Nephron (organoid): ENCODE measurements at regions not wholly inside any gene's neighbourhood (a gene's known extent, or its start where the extent isn't known, plus 50 kb on each side); places are given as distances from the start of the nearest gene placed in this dataset.

Experiments
- H3K27ac Mint-ChIP-seq, 3 experiments: 2 replicates each; pipeline ENCODE4 v1.8.0; 2020; ENCODE audit warnings: mixed read lengths in 3 of 3, mild to moderate bottlenecking in 2 of 3, moderate library complexity in 1 of 3
- H3K27me3 Mint-ChIP-seq: 2 replicates; pipeline ENCODE4 v1.8.0; 2021; ENCODE audit warnings: low read depth, mild to moderate bottlenecking, moderate library complexity, mixed read lengths
- H3K36me3 Mint-ChIP-seq: 2 replicates; pipeline ENCODE4 v1.8.0; 2020; ENCODE audit warnings: low read depth, mixed read lengths
- H3K4me1 Mint-ChIP-seq: 2 replicates; pipeline ENCODE4 v1.8.0; 2020; ENCODE audit warnings: mixed read lengths
- H3K4me3 Mint-ChIP-seq, 3 experiments: 2 replicates each; pipeline ENCODE4 v1.8.0; 2020; ENCODE audit warnings: mild to moderate bottlenecking in 3 of 3, mixed read lengths in 3 of 3, moderate library complexity in 2 of 3
- H3K9me3 Mint-ChIP-seq: 2 replicates; pipeline ENCODE4 v1.8.0; 2020; ENCODE audit warnings: mixed read lengths
- CTCF ChIP-seq, 3 experiments: fragments of 200-600 bp; sonication (generic); IDR thresholded peaks; one replicate each; pipeline ENCODE4 v1.5.0; 2021; ENCODE audit warnings: antibody characterized with exemption in 3 of 3; ENCODE audit not compliant: unreplicated experiment in 3 of 3

DNA sequence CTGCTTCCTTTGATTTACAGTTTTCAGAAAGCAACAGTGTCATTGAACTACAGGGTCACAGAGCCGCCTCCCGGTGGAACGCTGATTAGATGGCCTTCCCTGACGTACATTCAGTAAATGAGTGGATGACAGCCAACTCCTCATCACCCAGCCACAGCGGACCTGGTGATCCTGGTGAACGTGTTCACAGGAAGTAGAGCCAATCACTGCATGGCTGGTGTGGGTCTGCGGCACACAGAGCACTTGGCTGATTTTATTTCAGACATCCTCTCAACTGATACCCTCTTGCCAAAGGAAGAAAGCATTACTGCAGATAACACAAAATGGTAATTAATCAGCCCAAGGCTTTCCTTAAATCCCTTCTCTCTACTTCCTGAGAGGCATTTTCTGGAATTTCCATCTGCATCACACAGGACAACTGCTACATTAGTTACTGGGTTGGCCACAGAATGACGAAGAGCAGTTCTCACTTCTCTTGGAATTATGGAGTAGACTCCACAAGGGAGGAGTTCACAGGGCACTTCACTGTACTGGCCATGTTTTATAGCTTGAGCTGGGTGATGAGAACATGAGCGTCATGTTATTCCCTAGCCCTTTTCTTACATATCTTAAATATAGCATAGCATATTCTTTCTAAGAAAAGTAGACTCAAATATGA lies 84.0 kb upstream of the SLC7A1 start:
- peaks cover 4% of the 10 kb centered on the region for H3K4me1 Mint-ChIP-seq
- no peaks in the 10 kb centered on the region for H3K36me3 Mint-ChIP-seq
- H3K4me3 Mint-ChIP-seq, result no peak overlapping the region
- no peak for TF ChIP-seq CTCF (IDR thresholded peaks at IDR 0.05; ENCODE audit: unreplicated experiment in 3 of 3)
- H3K9me3 Mint-ChIP-seq, result no peaks in the 10 kb centered on the region
- no peak overlapping the region for H3K27ac Mint-ChIP-seq
- peaks cover 17% of the 10 kb centered on the region for H3K27me3 Mint-ChIP-seq

GRCh38 chr13:29677627-29678026 lies 82.1 kb upstream of the SLC7A1 start:
- no peak overlapping the region for H3K4me3 Mint-ChIP-seq
- no peak for TF ChIP-seq CTCF (IDR thresholded peaks at IDR 0.05; ENCODE audit: unreplicated experiment in 3 of 3)
- no peaks in the 10 kb centered on the region for H3K9me3 Mint-ChIP-seq
- H3K27me3 Mint-ChIP-seq, result peaks cover 17% of the 10 kb centered on the region
- H3K36me3 Mint-ChIP-seq, result no peaks in the 10 kb centered on the region
- peaks cover 4% of the 10 kb centered on the region for H3K4me1 Mint-ChIP-seq
- H3K27ac Mint-ChIP-seq, result no peak overlapping the region

DNA sequence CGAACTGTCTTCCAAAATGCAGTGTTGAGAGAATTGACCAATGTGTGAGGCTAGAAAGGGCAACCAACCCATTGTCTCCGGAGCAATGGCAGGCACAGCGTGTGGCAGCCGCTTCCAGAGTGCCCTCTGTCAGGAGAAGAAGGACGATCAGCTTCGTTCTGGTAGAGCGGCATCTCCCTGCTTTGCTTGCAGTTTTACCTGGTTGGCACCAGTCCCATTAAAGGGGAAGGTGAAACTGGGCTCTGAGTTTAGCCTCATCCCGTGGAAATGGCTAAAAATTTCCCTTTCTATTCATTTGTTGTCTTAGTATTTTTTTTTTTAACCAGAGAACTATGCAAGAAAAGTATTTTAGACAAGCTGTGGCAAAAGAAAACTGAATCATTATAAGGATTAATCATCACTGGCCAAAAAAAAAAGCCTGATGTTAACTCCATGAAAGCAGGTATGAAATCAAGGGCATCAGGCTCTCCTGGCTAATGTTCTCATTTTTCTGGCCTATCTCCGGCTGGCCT lies 81.5 kb upstream of the SLC7A1 start:
- no peaks in the 10 kb centered on the region for H3K36me3 Mint-ChIP-seq
- H3K27me3 Mint-ChIP-seq, result peaks cover 17% of the 10 kb centered on the region
- H3K27ac Mint-ChIP-seq, result no peak overlapping the region
- no peak for TF ChIP-seq CTCF (IDR thresholded peaks at IDR 0.05; ENCODE audit: unreplicated experiment in 3 of 3)
- peaks cover 4% of the 10 kb centered on the region for H3K4me1 Mint-ChIP-seq
- no peaks in the 10 kb centered on the region for H3K9me3 Mint-ChIP-seq
- H3K4me3 Mint-ChIP-seq, result no peak overlapping the region

DNA sequence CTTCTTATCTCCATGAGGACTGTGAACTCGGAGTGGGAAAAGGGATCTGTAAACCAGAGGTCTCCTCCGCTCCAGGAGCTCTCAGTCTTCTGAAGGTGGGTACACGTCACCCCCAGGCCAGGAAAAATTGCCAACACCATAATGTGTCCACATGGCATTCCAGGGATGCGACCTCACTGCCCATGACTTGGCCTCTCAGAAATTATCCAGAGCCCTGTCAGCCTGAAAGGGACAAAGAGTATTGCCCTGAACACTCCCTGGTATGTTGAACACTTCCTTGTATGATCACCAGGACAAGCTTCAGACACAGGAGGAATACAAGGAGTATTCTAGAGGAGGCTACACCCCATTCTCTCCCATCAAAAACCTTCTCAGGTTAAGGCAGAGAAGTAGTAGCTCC lies 81.0 kb upstream of the SLC7A1 start:
- Mint-ChIP-seq H3K4me1 (peaks cover 4% of the 10 kb centered on the region), H3K4me3 (no peak overlapping the region)

GRCh38 chr13:29674532-29674931 lies 79.0 kb upstream of the SLC7A1 start:
- Mint-ChIP-seq H3K27me3 (peaks cover 7% of the 10 kb centered on the region), H3K4me3 (no peak overlapping the region), H3K36me3 (no peaks in the 10 kb centered on the region), H3K4me1 (peaks cover 2% of the 10 kb centered on the region), H3K27ac (no peak overlapping the region), H3K9me3 (no peaks in the 10 kb centered on the region)
- TF ChIP-seq CTCF (IDR thresholded peaks at IDR 0.05; ENCODE audit: unreplicated experiment in 3 of 3), result no peak

More for the DNA sequence above, 81.0 kb upstream of the SLC7A1 start:
- no peak overlapping the region for H3K27ac Mint-ChIP-seq
- H3K27me3 Mint-ChIP-seq, result peaks cover 13% of the 10 kb centered on the region
- no peak for TF ChIP-seq CTCF (IDR thresholded peaks at IDR 0.05; ENCODE audit: unreplicated experiment in 3 of 3)
- H3K9me3 Mint-ChIP-seq, result no peaks in the 10 kb centered on the region
- no peaks in the 10 kb centered on the region for H3K36me3 Mint-ChIP-seq

- Mint-ChIP-seq H3K9me3 (peaks cover 34% of the 10 kb centered on the region), H3K27ac (no peak overlapping the region), H3K4me3 (no peak overlapping the region), H3K27me3 (peaks cover 5% of the 10 kb centered on the region), H3K4me1 (no peaks in the 10 kb centered on the region), H3K36me3 (no peaks in the 10 kb centered on the region)
- no peak for TF ChIP-seq CTCF (IDR thresholded peaks at IDR 0.05; ENCODE audit: unreplicated experiment in 3 of 3)
Measured at GRCh38 chr13:29664591-29664990, 69.1 kb upstream of the SLC7A1 start.
